OCI-LY7 (cell line): ENCODE measurements at regions not wholly inside any gene's neighbourhood (a gene's known extent, or its start where the extent isn't known, plus 50 kb on each side); places are given as distances from the start of the nearest gene placed in this dataset.

Experiments used
- BruUV-seq: library from RNA; stranded (reverse); fragments of 400-500 nt; replicated peaks from 2 replicates; lab custom pipeline; 2021; lab: Mats Ljungman, UMichigan
- CTCF ChIA-PET: fragments of 300-600 bp; sonication (Branson Sonifier 250); formaldehyde crosslinking; loops from one replicate; lab custom pipeline; 2022; ENCODE audit warnings: antibody characterized with exemption; ENCODE audit not compliant: unreplicated experiment; lab: Charles Lee
- POLR2A ChIA-PET: fragments of 300-600 bp; sonication (Branson Sonifier 250); formaldehyde crosslinking; loops from one replicate; lab custom pipeline; 2022; ENCODE audit warnings: antibody characterized with exemption; lab: Charles Lee
- DNase-seq: peaks from one replicate; pipeline ENCODE4 v3.0.0-alpha.2; 2015; ENCODE audit warnings: low spot score
- H2AFZ ChIP-seq: fragments of 200-600 bp; sonication (generic), shearing (Covaris generic); 2 replicates; pipeline ENCODE4 v1.6.1; 2014; ENCODE audit warnings: mild to moderate bottlenecking, antibody characterized with exemption, low read length, moderate library complexity
- H3K27ac ChIP-seq: fragments of 200-600 bp; sonication (generic); 2 replicates; pipeline ENCODE4 v1.5.1; 2014; ENCODE audit warnings: mixed run types, low read depth, mild to moderate bottlenecking, moderate library complexity, low read length, inconsistent platforms; ENCODE audit not compliant: poor library complexity, severe bottlenecking
- H3K36me3 ChIP-seq: fragments of 200-600 bp; sonication (generic); 2 replicates; pipeline ENCODE4 v1.6.1; 2014; ENCODE audit warnings: mild to moderate bottlenecking, antibody characterized with exemption, low read length, moderate library complexity, mixed read lengths; ENCODE audit not compliant: insufficient read depth
- H3K4me1 ChIP-seq: fragments of 200-600 bp; sonication (generic); 2 replicates; pipeline ENCODE4 v1.5.1; 2014; ENCODE audit warnings: mild to moderate bottlenecking, low read length; ENCODE audit not compliant: insufficient read depth, poor library complexity, severe bottlenecking
- H3K4me2 ChIP-seq: fragments of 200-600 bp; sonication (generic); 2 replicates; pipeline ENCODE4 v1.6.1; 2014; ENCODE audit warnings: mild to moderate bottlenecking, low read length
- H3K4me3 ChIP-seq: fragments of 200-600 bp; sonication (generic); 2 replicates; pipeline ENCODE4 v1.5.1; 2014; ENCODE audit warnings: mild to moderate bottlenecking, low read depth, low read length; ENCODE audit not compliant: poor library complexity, severe bottlenecking
- H3K79me2 ChIP-seq: fragments of 200-600 bp; sonication (generic); 2 replicates; pipeline ENCODE4 v1.6.1; 2016; ENCODE audit warnings: low read depth, mild to moderate bottlenecking, low read length, moderate library complexity, mixed read lengths; ENCODE audit not compliant: insufficient read depth
- H3K9me2 ChIP-seq: fragments of 200-600 bp; sonication (generic); 2 replicates; pipeline ENCODE4 v1.6.1; 2016; ENCODE audit warnings: mild to moderate bottlenecking, low read length, mixed read lengths; ENCODE audit not compliant: insufficient read depth
- H3K9me3 ChIP-seq: fragments of 200-600 bp; sonication (generic); 2 replicates; pipeline ENCODE4 v1.6.1; 2014; ENCODE audit warnings: mild to moderate bottlenecking, mixed run types, low read length, mixed read lengths
- H4K20me1 ChIP-seq: fragments of 200-600 bp; sonication (generic); 2 replicates; pipeline ENCODE4 v1.6.1; 2014; ENCODE audit warnings: mild to moderate bottlenecking, antibody characterized with exemption, low read length, moderate library complexity, mixed read lengths; ENCODE audit not compliant: insufficient read depth
- EZH2phosphoT487 ChIP-seq: fragments of 200-600 bp; sonication (generic); IDR thresholded peaks from 2 replicates; pipeline ENCODE4 v1.6.1; 2018; ENCODE audit warnings: low read depth, borderline replicate concordance, mild to moderate bottlenecking, mixed run types, antibody characterized with exemption, low read length, moderate library complexity, mixed read lengths
- intact Hi-C: fragments of 100-400 bp; cut with micrococcal nuclease; formaldehyde crosslinking; loops from one replicate; pipeline ENCODE4 v1.10.0; 2022; ENCODE audit not compliant: unreplicated experiment
- TF ChIP-seq, protein P1 (sequence below): fragments of 200-600 bp; sonication (generic); conservative IDR thresholded peaks from 2 replicates; pipeline ENCODE4 v1.5.1; 2014; ENCODE audit warnings: mild to moderate bottlenecking, antibody characterized with exemption, low read length, moderate library complexity, mixed read lengths

- no TSS peak for BruUV-seq
- H3K4me2 ChIP-seq, result no peak overlapping the region
- H3K79me2 ChIP-seq, result no peaks in the 10 kb centered on the region
- no peak overlapping the region for H3K27ac ChIP-seq
- no peaks in the 10 kb centered on the region for H3K4me1 ChIP-seq
- DNase-seq, result no peak
- POLR2A ChIA-PET, result interaction anchor here (1.1 to 1.4 kb wide), 2 partner anchors 14 to 15 kb away, joined by 3 read pairs; no protein-coding TSS in a partner anchor
- no peaks in the 10 kb centered on the region for H3K9me2 ChIP-seq
- intact Hi-C loops, result no loop called here
- H3K9me3 ChIP-seq, result no peaks in the 10 kb centered on the region
- no peak for TF ChIP-seq EZH2phosphoT487
- H2AFZ ChIP-seq, result no peak overlapping the region
- no peaks in the 10 kb centered on the region for H3K36me3 ChIP-seq
- CTCF ChIA-PET, result no interaction called here
- no peak overlapping the region for H3K4me3 ChIP-seq
- H4K20me1 ChIP-seq, result no peaks in the 10 kb centered on the region
Observed at GRCh38 chr11:87779276-87780067, 395.8 kb downstream of the RAB38 start.

GRCh38 chr11:87778357-87778756, 396.9 kb downstream of the RAB38 start:
- POLR2A ChIA-PET, result no interaction called here
- no peaks in the 10 kb centered on the region for H4K20me1 ChIP-seq
- no peak overlapping the region for H3K27ac ChIP-seq
- no peak overlapping the region for H3K4me3 ChIP-seq
- no peaks in the 10 kb centered on the region for H3K9me2 ChIP-seq
- H3K4me2 ChIP-seq, result no peak overlapping the region
- CTCF ChIA-PET, result no interaction called here
- no peak for TF ChIP-seq EZH2phosphoT487
- TF ChIP-seq, protein P1, sequence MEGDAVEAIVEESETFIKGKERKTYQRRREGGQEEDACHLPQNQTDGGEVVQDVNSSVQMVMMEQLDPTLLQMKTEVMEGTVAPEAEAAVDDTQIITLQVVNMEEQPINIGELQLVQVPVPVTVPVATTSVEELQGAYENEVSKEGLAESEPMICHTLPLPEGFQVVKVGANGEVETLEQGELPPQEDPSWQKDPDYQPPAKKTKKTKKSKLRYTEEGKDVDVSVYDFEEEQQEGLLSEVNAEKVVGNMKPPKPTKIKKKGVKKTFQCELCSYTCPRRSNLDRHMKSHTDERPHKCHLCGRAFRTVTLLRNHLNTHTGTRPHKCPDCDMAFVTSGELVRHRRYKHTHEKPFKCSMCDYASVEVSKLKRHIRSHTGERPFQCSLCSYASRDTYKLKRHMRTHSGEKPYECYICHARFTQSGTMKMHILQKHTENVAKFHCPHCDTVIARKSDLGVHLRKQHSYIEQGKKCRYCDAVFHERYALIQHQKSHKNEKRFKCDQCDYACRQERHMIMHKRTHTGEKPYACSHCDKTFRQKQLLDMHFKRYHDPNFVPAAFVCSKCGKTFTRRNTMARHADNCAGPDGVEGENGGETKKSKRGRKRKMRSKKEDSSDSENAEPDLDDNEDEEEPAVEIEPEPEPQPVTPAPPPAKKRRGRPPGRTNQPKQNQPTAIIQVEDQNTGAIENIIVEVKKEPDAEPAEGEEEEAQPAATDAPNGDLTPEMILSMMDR, result no peak
- no peaks in the 10 kb centered on the region for H3K36me3 ChIP-seq
- no peaks in the 10 kb centered on the region for H3K79me2 ChIP-seq
- intact Hi-C loops, result no loop called here
- BruUV-seq, result no TSS peak
- H3K4me1 ChIP-seq, result no peaks in the 10 kb centered on the region
- H3K9me3 ChIP-seq, result no peaks in the 10 kb centered on the region
- no peak overlapping the region for H2AFZ ChIP-seq
- no peak for DNase-seq

- Histone ChIP-seq H3K9me2 (no peaks in the 10 kb centered on the region), H3K79me2 (no peaks in the 10 kb centered on the region), H3K4me2 (no peak overlapping the region), H3K4me3 (no peak overlapping the region), H3K27ac (no peak overlapping the region), H2AFZ (no peak overlapping the region), H3K36me3 (no peaks in the 10 kb centered on the region), H3K4me1 (no peaks in the 10 kb centered on the region), H3K9me3 (no peaks in the 10 kb centered on the region), H4K20me1 (no peaks in the 10 kb centered on the region)
- ChIA-PET POLR2A (no interaction called here), CTCF (no interaction called here)
- no peak for TF ChIP-seq EZH2phosphoT487
- TF ChIP-seq, protein P1, result no peak
- no peak for DNase-seq
- no TSS peak for BruUV-seq
- intact Hi-C loops, result no loop called here
Observed at GRCh38 chr11:87775036-87775435, 400.2 kb downstream of the RAB38 start.
